ENCODE measurements at regions not wholly inside any gene's neighbourhood (a gene's known extent, or its start where the extent isn't known, plus 50 kb on each side); places are given as distances from the start of the nearest gene placed in this dataset.

- TF ChIP-seq CTCF (IDR thresholded peaks at IDR 0.05) (no peak), BHLHE40 (IDR thresholded peaks at IDR 0.05; ENCODE audit: low read depth, low read length) (no peak), ELK1 (IDR thresholded peaks at IDR 0.05; ENCODE audit: low read depth, low read length) (no peak)
Observed at GRCh38 chr13:69644447-69644846, 463.2 kb upstream of the ATXN8OS start.
